GM19372 (cell line): ENCODE measurements at regions not wholly inside any gene's neighbourhood (a gene's known extent, or its start where the extent isn't known, plus 50 kb on each side); places are given as distances from the start of the nearest gene placed in this dataset.
A peak's percentile ranks its signal among the peaks of the same experiment; 100 is the strongest.

Source experiments
- ATAC-seq: cut with Tn5 transposase; IDR thresholded peaks from one replicate; pipeline ENCODE4 v1.9.1; 2021; ENCODE audit warnings: mild to moderate bottlenecking, low read depth, moderate library complexity; ENCODE audit not compliant: unreplicated experiment

GRCh38 chr4:37051866-37052265 lies 192.7 kb upstream of the NWD2 start:
- ATAC-seq, result no peak

- no peak for ATAC-seq
Measured at GRCh38 chr4:37054531-37055077, 189.9 kb upstream of the NWD2 start.

GRCh38 chr4:37058826-37059225 lies 185.7 kb upstream of the NWD2 start:
- ATAC-seq, result no peak

- ATAC-seq, result no peak
Measured at GRCh38 chr4:37066159-37066558, 178.4 kb upstream of the NWD2 start.

GRCh38 chr4:37068580-37068979 lies 176.0 kb upstream of the NWD2 start:
- no peak for ATAC-seq

GRCh38 chr4:37070041-37070440 lies 174.5 kb upstream of the NWD2 start:
- no peak for ATAC-seq

- ATAC-seq, result no peak
Measured at GRCh38 chr4:37071576-37071975, 173.0 kb upstream of the NWD2 start.

GRCh38 chr4:37073226-37073840 lies 171.2 kb upstream of the NWD2 start:
- ATAC-seq, result no peak

- no peak for ATAC-seq
Measured at GRCh38 chr4:37082912-37083311, 161.6 kb upstream of the NWD2 start.

- no peak for ATAC-seq
Measured at GRCh38 chr4:37095925-37096324, 148.6 kb upstream of the NWD2 start.

GRCh38 chr4:37101182-37101581 lies 143.4 kb upstream of the NWD2 start:
- no peak for ATAC-seq

GRCh38 chr4:37101686-37102085 lies 142.9 kb upstream of the NWD2 start:
- no peak for ATAC-seq

GRCh38 chr4:37109756-37110155 lies 134.8 kb upstream of the NWD2 start:
- ATAC-seq, result no peak

GRCh38 chr4:37124800-37125199 lies 119.7 kb upstream of the NWD2 start:
- no peak for ATAC-seq

GRCh38 chr4:37126051-37126450 lies 118.5 kb upstream of the NWD2 start:
- no peak for ATAC-seq

GRCh38 chr4:37130465-37130864 lies 114.1 kb upstream of the NWD2 start:
- ATAC-seq, result no peak

GRCh38 chr4:37132351-37132974 lies 112.1 kb upstream of the NWD2 start:
- ATAC-seq, result no peak

GRCh38 chr4:37132975-37133360 lies 111.6 kb upstream of the NWD2 start:
- ATAC-seq, result no peak

GRCh38 chr4:37138019-37138653 lies 106.4 kb upstream of the NWD2 start:
- ATAC-seq, result peak; percentile 86

- no peak for ATAC-seq
Measured at GRCh38 chr4:37138789-37139188, 105.8 kb upstream of the NWD2 start.

GRCh38 chr4:37139987-37140386 lies 104.6 kb upstream of the NWD2 start:
- ATAC-seq, result no peak

- no peak for ATAC-seq
Measured at GRCh38 chr4:37146260-37146659, 98.3 kb upstream of the NWD2 start.
